DMS153 treated with DMSO at 0.1 percent for 48 hours (cell line): ENCODE measurements at regions not wholly inside any gene's neighbourhood (a gene's known extent, or its start where the extent isn't known, plus 50 kb on each side); places are given as distances from the start of the nearest gene placed in this dataset.

ENCODE experiments used
- DNase-seq: peaks from one replicate; lab custom pipeline; 2025; ENCODE audit not compliant: unreplicated experiment; lab: John Stamatoyannopoulos, UW

GRCh38 chr12:125267114-125267513, 201.9 kb downstream of the AACS start:
- DNase-seq, result no peak

GRCh38 chr12:125269276-125269675, 204.0 kb downstream of the AACS start:
- no peak for DNase-seq

- DNase-seq, result no peak
Observed at GRCh38 chr12:125271892-125272291, 206.7 kb downstream of the AACS start.

GRCh38 chr12:125272383-125272933, 207.2 kb downstream of the AACS start:
- no peak for DNase-seq

GRCh38 chr12:125276567-125276966, 211.3 kb downstream of the AACS start:
- no peak for DNase-seq

GRCh38 chr12:125280482-125281377, 215.5 kb downstream of the AACS start:
- no peak for DNase-seq

- DNase-seq, result no peak
Observed at GRCh38 chr12:125282921-125283320, 217.7 kb downstream of the AACS start.

- DNase-seq, result no peak
Observed at GRCh38 chr12:125283521-125283920, 218.3 kb downstream of the AACS start.

GRCh38 chr12:125284087-125284486, 218.9 kb downstream of the AACS start:
- DNase-seq, result no peak

- DNase-seq, result no peak
Observed at GRCh38 chr12:125284945-125285685, 219.9 kb downstream of the AACS start.

- DNase-seq, result no peak
Observed at GRCh38 chr12:125286005-125286727, 220.9 kb downstream of the AACS start.

GRCh38 chr12:125287155-125287847, 222.1 kb downstream of the AACS start:
- no peak for DNase-seq

- no peak for DNase-seq
Observed at GRCh38 chr12:125288931-125289928, 224.0 kb downstream of the AACS start.

- no peak for DNase-seq
Observed at GRCh38 chr12:125289970-125290369, 224.7 kb downstream of the AACS start.

GRCh38 chr12:125292700-125293099, 227.5 kb downstream of the AACS start:
- DNase-seq, result no peak

GRCh38 chr12:125295550-125295949, 230.3 kb downstream of the AACS start:
- no peak for DNase-seq

GRCh38 chr12:125296701-125297100, 231.5 kb downstream of the AACS start:
- no peak for DNase-seq

- no peak for DNase-seq
Observed at GRCh38 chr12:125299840-125300239, 234.6 kb downstream of the AACS start.

GRCh38 chr12:125300249-125300648, 235.0 kb downstream of the AACS start:
- DNase-seq, result no peak
